ENCODE measurements at regions not wholly inside any gene's neighbourhood (a gene's known extent, or its start where the extent isn't known, plus 50 kb on each side); places are given as distances from the start of the nearest gene placed in this dataset.

DNA sequence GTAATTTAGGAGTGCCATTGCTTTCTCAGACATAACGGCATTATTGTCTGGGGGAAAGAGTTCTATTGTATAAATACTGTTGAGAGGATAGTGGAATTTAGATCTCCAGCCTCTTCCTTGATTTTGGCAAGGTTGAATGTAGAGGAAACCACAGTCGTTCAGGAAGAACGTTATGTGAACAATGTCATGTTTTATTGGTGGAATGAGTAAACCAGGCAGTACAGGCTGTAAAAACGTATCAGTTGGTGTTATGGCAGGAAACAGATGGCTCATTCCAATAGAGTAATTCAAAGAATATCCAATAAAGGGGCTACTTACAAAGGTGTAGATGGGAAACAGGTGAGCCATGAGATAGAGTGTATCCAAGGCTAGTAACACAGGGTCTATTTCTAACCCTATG is 123.6 kb upstream of the SLC35B3 start:
- no peak overlapping the region for H3K27ac ChIP-seq (ENCODE audit: low read depth, low read length)
- H3K36me3 ChIP-seq (ENCODE audit: control insufficient read depth, insufficient read depth, low read length): no peaks in the 10 kb centered on the region
- no peaks in the 10 kb centered on the region for H3K27me3 ChIP-seq (ENCODE audit: control insufficient read depth, insufficient read depth, low read length)
- H3K9me3 ChIP-seq (ENCODE audit: control insufficient read depth, insufficient read depth, low read length): no peaks in the 10 kb centered on the region
- DNase-seq (ENCODE audit: low read depth in 4 of 6, low spot score in 6 of 6): no peak
- no peak overlapping the region for H3K4me3 ChIP-seq (ENCODE audit: low read depth, low read length)
- WGBS (ENCODE audit: insufficient coverage): 63% methylated on average over 3 of the region's 4 CpGs
- no peaks in the 10 kb centered on the region for H3K4me1 ChIP-seq (ENCODE audit: control insufficient read depth, insufficient read depth, low read length)

- Histone ChIP-seq H3K4me3 (ENCODE audit: low read depth, low read length) (no peak overlapping the region), H3K4me1 (ENCODE audit: control insufficient read depth, insufficient read depth, low read length) (no peaks in the 10 kb centered on the region), H3K36me3 (ENCODE audit: control insufficient read depth, insufficient read depth, low read length) (no peaks in the 10 kb centered on the region), H3K27ac (ENCODE audit: low read depth, low read length) (no peak overlapping the region), H3K9me3 (ENCODE audit: control insufficient read depth, insufficient read depth, low read length) (no peaks in the 10 kb centered on the region), H3K27me3 (ENCODE audit: control insufficient read depth, insufficient read depth, low read length) (no peaks in the 10 kb centered on the region)
- DNase-seq (ENCODE audit: low read depth in 4 of 6, low spot score in 6 of 6): no peak
- 78% methylated on average over 1 of the region's 2 CpGs for WGBS (ENCODE audit: insufficient coverage)
Measured at GRCh38 chr6:8557014-8557748, 121.8 kb upstream of the SLC35B3 start.

DNA sequence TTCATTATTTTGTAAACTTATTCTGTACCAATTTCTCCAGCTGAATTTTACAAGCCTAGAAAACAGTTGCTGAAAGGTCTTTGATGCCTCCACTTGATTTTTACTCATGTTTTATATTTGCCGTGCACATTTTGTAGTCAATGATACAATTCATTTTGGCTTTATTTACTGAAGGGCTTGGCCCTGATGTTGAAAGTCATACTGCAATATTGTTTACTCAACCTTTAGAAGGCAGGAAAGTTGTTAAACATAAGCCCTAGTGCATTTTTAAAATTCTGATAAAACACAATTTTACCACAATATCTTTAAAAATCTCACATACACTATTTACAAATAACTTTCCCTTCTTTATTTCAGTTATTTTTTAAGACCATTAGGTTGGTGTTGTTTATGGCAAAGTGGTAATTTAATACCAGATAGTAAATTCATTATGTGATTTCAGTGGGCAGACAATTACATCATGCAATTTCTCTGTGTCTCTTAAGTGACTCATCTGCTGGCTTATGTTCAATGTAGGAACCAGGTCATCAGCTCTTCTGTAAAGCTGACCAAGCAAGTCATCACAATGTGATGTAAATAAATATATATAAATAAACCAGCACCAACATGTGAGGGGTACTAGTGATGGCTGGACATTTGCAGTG is 121.1 kb upstream of the SLC35B3 start:
- H3K4me3 ChIP-seq (ENCODE audit: low read depth, low read length): no peak overlapping the region
- WGBS (ENCODE audit: insufficient coverage): no CpG with 5 or more reads among the region's 1 CpG
- no peak for DNase-seq (ENCODE audit: low read depth in 4 of 6, low spot score in 6 of 6)
- no peaks in the 10 kb centered on the region for H3K27me3 ChIP-seq (ENCODE audit: control insufficient read depth, insufficient read depth, low read length)
- H3K4me1 ChIP-seq (ENCODE audit: control insufficient read depth, insufficient read depth, low read length): no peaks in the 10 kb centered on the region
- H3K9me3 ChIP-seq (ENCODE audit: control insufficient read depth, insufficient read depth, low read length): no peaks in the 10 kb centered on the region
- H3K27ac ChIP-seq (ENCODE audit: low read depth, low read length): no peak overlapping the region
- no peaks in the 10 kb centered on the region for H3K36me3 ChIP-seq (ENCODE audit: control insufficient read depth, insufficient read depth, low read length)

DNA sequence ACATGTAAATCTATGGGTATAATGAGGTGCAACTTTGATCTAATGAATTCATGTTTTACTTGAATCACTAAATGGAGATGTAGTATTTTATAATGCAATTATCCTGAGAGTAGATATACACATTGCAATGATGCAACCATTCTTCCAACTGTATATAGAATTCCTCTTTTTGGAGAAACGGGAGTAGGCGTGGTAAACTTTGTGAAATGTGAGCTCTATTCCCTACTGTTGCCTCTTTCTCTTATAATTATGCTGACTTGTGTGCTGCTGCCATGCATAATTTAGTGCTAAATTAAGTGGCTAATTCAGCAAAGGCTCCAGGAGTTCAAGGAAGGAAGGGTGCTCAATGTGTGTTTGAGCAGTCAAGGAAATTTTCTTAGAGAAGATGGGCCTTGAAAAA is 116.6 kb upstream of the SLC35B3 start:
- no peak for DNase-seq (ENCODE audit: low read depth in 4 of 6, low spot score in 6 of 6)
- Histone ChIP-seq H3K36me3 (ENCODE audit: control insufficient read depth, insufficient read depth, low read length) (no peaks in the 10 kb centered on the region), H3K27ac (ENCODE audit: low read depth, low read length) (no peak overlapping the region), H3K27me3 (ENCODE audit: control insufficient read depth, insufficient read depth, low read length) (no peaks in the 10 kb centered on the region), H3K4me1 (ENCODE audit: control insufficient read depth, insufficient read depth, low read length) (no peaks in the 10 kb centered on the region), H3K4me3 (ENCODE audit: low read depth, low read length) (no peak overlapping the region), H3K9me3 (ENCODE audit: control insufficient read depth, insufficient read depth, low read length) (no peaks in the 10 kb centered on the region)
- WGBS (ENCODE audit: insufficient coverage): no CpG with 5 or more reads among the region's 2 CpGs

DNA sequence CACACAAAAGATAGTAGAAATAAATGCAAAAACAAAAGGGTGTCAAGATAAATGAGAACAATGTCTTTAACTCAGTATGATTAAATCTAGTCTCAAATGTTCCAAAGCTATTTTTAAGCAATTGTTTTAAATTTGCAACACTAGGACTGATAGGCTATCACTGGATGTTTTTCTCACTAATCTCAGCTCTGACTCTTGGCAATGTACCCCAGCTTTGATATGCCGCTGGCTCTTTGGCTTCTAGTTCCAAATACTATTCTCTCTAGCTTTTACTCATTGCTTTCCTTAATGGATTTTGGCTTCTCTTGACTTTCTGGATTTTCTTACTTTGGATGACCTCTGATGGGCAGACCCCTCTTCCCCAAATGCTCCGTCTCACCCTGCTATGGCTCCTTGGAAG is 116.0 kb upstream of the SLC35B3 start:
- Histone ChIP-seq H3K27me3 (ENCODE audit: control insufficient read depth, insufficient read depth, low read length) (no peaks in the 10 kb centered on the region), H3K36me3 (ENCODE audit: control insufficient read depth, insufficient read depth, low read length) (no peaks in the 10 kb centered on the region), H3K4me3 (ENCODE audit: low read depth, low read length) (no peak overlapping the region), H3K9me3 (ENCODE audit: control insufficient read depth, insufficient read depth, low read length) (no peaks in the 10 kb centered on the region), H3K27ac (ENCODE audit: low read depth, low read length) (no peak overlapping the region), H3K4me1 (ENCODE audit: control insufficient read depth, insufficient read depth, low read length) (no peaks in the 10 kb centered on the region)
- DNase-seq (ENCODE audit: low read depth in 4 of 6, low spot score in 6 of 6): no peak
- WGBS (ENCODE audit: insufficient coverage): 100% methylated on average over 1 of the region's 2 CpGs

DNA sequence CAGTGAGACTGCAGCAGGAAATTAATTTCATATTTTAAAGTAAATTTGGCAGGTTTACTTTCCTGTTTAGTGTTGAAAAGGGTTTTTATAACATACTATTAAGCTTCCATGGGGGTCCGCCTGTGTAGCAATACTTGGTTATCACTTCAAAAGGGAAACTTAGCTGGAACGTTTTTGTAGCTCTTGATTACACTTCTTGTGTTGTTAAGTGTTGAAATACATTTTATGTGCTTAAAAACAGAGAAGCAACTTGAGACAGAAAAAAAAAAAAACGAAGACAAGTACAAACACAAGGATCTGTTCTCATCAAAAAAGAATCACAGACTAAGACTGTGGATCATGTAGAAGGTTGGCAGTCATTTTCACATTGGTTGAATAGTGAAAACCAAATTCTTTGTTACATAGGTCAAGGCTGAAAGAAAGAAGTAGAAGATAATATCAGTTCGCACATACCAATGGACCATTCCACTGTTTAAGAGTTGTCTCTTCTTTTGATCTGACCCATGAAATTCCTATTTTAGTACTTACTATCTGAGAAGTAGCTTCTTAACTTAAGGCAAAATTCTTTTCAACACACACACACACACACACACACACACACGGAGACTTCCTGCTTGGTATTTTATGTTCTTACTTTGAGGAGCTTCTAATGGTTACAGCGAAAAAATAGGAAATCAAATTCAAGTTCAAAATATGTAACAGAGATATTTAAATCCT is 113.9 kb upstream of the SLC35B3 start:
- WGBS (ENCODE audit: insufficient coverage): no CpG with 5 or more reads among the region's 6 CpGs
- Histone ChIP-seq H3K27me3 (ENCODE audit: control insufficient read depth, insufficient read depth, low read length) (no peaks in the 10 kb centered on the region), H3K36me3 (ENCODE audit: control insufficient read depth, insufficient read depth, low read length) (no peaks in the 10 kb centered on the region), H3K27ac (ENCODE audit: low read depth, low read length) (no peak overlapping the region), H3K4me1 (ENCODE audit: control insufficient read depth, insufficient read depth, low read length) (no peaks in the 10 kb centered on the region), H3K9me3 (ENCODE audit: control insufficient read depth, insufficient read depth, low read length) (no peaks in the 10 kb centered on the region), H3K4me3 (ENCODE audit: low read depth, low read length) (no peak overlapping the region)
- DNase-seq (ENCODE audit: low read depth in 4 of 6, low spot score in 6 of 6): peak in 2 of 6 donors; percentile 3 to 43

GRCh38 chr6:8546496-8546895 is 111.2 kb upstream of the SLC35B3 start:
- no peak overlapping the region for H3K4me3 ChIP-seq (ENCODE audit: low read depth, low read length)
- H3K4me1 ChIP-seq (ENCODE audit: control insufficient read depth, insufficient read depth, low read length): no peaks in the 10 kb centered on the region
- no peak for DNase-seq (ENCODE audit: low read depth in 4 of 6, low spot score in 6 of 6)
- no peaks in the 10 kb centered on the region for H3K27me3 ChIP-seq (ENCODE audit: control insufficient read depth, insufficient read depth, low read length)
- no peak overlapping the region for H3K27ac ChIP-seq (ENCODE audit: low read depth, low read length)
- WGBS (ENCODE audit: insufficient coverage): 75% methylated on average over 5 of the region's 7 CpGs
- H3K36me3 ChIP-seq (ENCODE audit: control insufficient read depth, insufficient read depth, low read length): no peaks in the 10 kb centered on the region
- H3K9me3 ChIP-seq (ENCODE audit: control insufficient read depth, insufficient read depth, low read length): no peaks in the 10 kb centered on the region

GRCh38 chr6:8545336-8545735 is 110.0 kb upstream of the SLC35B3 start:
- Histone ChIP-seq H3K9me3 (ENCODE audit: control insufficient read depth, insufficient read depth, low read length) (peaks cover 5% of the 10 kb centered on the region), H3K27ac (ENCODE audit: low read depth, low read length) (no peak overlapping the region), H3K36me3 (ENCODE audit: control insufficient read depth, insufficient read depth, low read length) (no peaks in the 10 kb centered on the region), H3K4me3 (ENCODE audit: low read depth, low read length) (no peak overlapping the region), H3K27me3 (ENCODE audit: control insufficient read depth, insufficient read depth, low read length) (no peaks in the 10 kb centered on the region), H3K4me1 (ENCODE audit: control insufficient read depth, insufficient read depth, low read length) (no peaks in the 10 kb centered on the region)
- DNase-seq (ENCODE audit: low read depth in 4 of 6, low spot score in 6 of 6): no peak
- WGBS (ENCODE audit: insufficient coverage): 64% methylated on average over 1 of the region's 1 CpG

DNA sequence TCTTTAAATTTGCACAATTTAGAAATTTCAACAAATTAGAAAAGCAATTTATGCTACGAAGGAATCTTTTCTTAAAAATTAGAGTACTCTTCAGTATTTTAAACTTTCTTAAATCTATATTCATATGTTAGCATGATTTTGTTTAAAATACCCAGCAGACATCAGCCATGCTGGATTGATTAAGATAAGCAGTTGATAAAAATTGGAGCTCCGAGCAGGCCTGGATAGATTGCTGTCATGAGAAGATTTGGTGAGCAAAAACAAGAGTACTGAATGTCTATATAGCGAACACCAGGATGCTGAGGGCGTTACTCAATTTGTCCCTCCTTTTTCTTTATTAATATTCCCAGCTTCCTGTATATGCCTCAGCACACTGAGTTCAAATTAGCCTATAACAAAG is 108.4 kb upstream of the SLC35B3 start:
- H3K4me1 ChIP-seq (ENCODE audit: control insufficient read depth, insufficient read depth, low read length): no peaks in the 10 kb centered on the region
- no peak for DNase-seq (ENCODE audit: low read depth in 4 of 6, low spot score in 6 of 6)
- peaks cover 9% of the 10 kb centered on the region for H3K9me3 ChIP-seq (ENCODE audit: control insufficient read depth, insufficient read depth, low read length)
- no peaks in the 10 kb centered on the region for H3K27me3 ChIP-seq (ENCODE audit: control insufficient read depth, insufficient read depth, low read length)
- no peaks in the 10 kb centered on the region for H3K36me3 ChIP-seq (ENCODE audit: control insufficient read depth, insufficient read depth, low read length)
- H3K27ac ChIP-seq (ENCODE audit: low read depth, low read length): no peak overlapping the region
- no peak overlapping the region for H3K4me3 ChIP-seq (ENCODE audit: low read depth, low read length)
- WGBS (ENCODE audit: insufficient coverage): no CpG with 5 or more reads among the region's 4 CpGs

- DNase-seq (ENCODE audit: low read depth in 4 of 6, low spot score in 6 of 6): no peak
- Histone ChIP-seq H3K4me3 (ENCODE audit: low read depth, low read length) (no peak overlapping the region), H3K27me3 (ENCODE audit: control insufficient read depth, insufficient read depth, low read length) (no peaks in the 10 kb centered on the region), H3K4me1 (ENCODE audit: control insufficient read depth, insufficient read depth, low read length) (no peaks in the 10 kb centered on the region), H3K36me3 (ENCODE audit: control insufficient read depth, insufficient read depth, low read length) (no peaks in the 10 kb centered on the region), H3K9me3 (ENCODE audit: control insufficient read depth, insufficient read depth, low read length) (peaks cover 9% of the 10 kb centered on the region), H3K27ac (ENCODE audit: low read depth, low read length) (no peak overlapping the region)
Measured at GRCh38 chr6:8539453-8539852, 104.1 kb upstream of the SLC35B3 start.

Data from spinal cord (tissue), 9 donors.